ENCODE measurements at regions not wholly inside any gene's neighbourhood (a gene's known extent, or its start where the extent isn't known, plus 50 kb on each side); places are given as distances from the start of the nearest gene placed in this dataset.

DNA sequence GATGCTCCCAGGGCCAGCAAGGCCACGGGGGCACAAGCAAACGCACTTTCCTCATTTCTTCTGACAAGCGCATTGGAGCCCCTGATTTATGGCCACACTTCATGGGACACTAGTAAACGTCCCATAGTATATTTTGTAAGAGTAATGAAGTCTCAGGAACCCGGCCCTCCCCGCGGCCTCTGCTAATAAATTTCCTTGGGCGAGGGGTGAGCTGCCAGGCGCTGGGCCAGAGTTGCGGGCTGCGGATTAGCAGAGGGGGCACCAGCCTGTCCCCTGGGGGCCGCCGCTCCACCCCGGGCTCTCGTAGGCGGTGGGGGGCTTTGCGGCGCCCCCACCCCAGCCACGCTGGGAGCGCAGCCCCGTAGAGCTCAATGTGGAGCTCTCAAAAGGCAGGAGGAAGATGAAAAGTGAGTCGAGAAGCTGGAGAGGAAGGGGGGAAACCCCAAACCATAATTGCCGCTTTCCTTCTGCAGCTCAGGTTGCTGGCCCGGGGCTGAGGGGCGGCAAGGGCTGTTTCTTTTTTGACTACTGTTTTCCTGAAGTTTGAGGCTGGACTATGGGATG, 173.6 kb downstream of the CDC5L start:
- H3K27me3 Mint-ChIP-seq = peaks cover 11% of the 10 kb centered on the region
- no peak overlapping the region for H3K27ac Mint-ChIP-seq
- H3K36me3 Mint-ChIP-seq = no peaks in the 10 kb centered on the region
- H3K4me3 Mint-ChIP-seq = peak overlapping the region; percentile 64
- H3K4me1 Mint-ChIP-seq (ENCODE audit: low read depth) = peaks cover 8% of the 10 kb centered on the region
- H3K9me3 Mint-ChIP-seq (ENCODE audit: low read depth) = no peaks in the 10 kb centered on the region

DNA sequence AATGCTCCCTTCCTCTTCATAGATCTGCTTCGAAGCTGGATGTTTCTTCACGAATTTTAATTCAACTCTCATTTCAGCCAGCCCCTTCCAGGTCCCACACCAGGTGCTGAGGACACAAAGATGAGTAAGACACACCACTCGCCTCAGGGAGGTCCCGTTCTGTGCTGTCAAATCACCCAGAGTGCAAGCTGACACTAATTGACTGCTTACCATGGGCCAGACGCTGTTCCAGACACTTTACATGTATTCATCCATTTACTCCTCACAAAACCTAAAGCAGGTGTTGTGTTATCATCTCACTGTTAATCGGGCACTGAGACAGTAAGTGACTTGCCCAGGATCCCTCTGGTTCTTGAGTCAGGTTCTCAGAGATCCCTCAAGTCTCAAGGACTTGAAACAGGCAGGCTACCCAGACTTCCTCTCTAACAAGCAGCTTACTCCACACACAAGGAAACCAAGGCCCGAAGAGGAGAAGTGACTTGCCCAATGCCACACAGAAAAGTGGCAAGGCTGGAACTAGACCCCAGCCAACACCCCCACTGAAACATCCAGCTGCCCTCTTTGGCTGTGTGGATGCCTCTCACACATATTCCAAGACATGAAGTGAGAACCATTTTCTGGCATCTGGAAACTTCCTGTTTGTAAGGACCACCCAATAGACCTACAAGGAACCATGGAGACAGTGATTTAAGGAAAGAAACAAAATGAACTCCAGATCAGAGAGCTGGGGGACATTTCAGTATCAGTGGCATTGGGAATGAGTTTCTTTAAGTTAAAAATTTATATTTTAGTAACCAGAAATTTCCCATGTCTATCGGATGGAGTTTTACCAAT, 174.5 kb downstream of the CDC5L start:
- peaks cover 8% of the 10 kb centered on the region for H3K4me1 Mint-ChIP-seq (ENCODE audit: low read depth)
- no peak overlapping the region for H3K27ac Mint-ChIP-seq
- H3K9me3 Mint-ChIP-seq (ENCODE audit: low read depth) = no peaks in the 10 kb centered on the region
- peak overlapping the region; percentile 76 for H3K4me3 Mint-ChIP-seq
- H3K27me3 Mint-ChIP-seq = peaks cover 11% of the 10 kb centered on the region
- H3K36me3 Mint-ChIP-seq = no peaks in the 10 kb centered on the region

DNA sequence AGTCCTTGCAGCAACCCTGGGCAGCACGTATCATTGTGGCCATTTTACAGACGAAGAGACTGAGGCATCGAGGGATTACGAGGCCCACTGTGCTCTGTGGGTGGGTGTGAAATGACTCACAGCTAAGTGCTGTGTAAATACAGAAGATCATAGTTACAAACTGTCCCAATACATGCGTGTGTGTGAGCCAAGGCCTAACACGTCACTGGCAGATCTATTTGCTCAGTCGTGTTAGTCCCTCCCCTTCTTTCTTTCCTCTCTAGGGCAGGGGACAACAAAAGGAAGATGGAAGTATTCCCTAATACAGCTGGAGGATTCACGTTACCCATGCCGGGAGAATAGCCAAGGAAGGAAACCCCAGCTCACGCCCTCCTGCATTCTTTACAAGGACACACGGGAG, 175.9 kb downstream of the CDC5L start:
- Mint-ChIP-seq H3K27me3 (peaks cover 9% of the 10 kb centered on the region), H3K4me3 (no peak overlapping the region), H3K9me3 (ENCODE audit: low read depth) (no peaks in the 10 kb centered on the region), H3K4me1 (ENCODE audit: low read depth) (peaks cover 8% of the 10 kb centered on the region), H3K36me3 (no peaks in the 10 kb centered on the region), H3K27ac (no peak overlapping the region)

DNA sequence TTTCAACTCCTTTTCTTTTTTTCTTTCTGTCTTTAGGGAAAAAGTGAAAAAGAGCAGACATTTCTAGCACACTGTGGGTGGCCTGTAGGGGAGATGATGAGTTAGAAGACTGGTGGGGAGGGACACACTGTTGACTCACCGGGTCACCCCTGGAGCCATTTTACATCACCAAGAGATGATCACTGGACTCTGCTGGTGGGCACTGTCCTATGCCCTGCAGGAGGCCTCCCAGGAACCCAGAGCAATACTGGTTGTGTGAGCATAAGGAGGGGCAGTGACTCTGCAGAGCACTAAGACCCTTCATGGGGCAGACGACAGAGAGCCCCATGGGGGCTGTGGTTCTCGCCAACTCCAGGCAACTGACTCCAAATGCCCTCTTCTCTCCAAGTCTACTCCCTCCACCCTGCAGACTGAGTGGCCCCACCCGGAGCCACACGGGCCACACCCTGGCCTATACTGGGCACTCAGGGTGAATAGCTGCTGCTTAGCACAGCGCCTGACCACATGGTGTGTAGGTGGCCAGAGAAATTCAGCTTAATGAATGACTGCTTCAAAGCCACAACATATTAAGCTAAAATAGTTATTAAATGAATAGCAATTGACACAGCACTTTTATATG, 177.5 kb downstream of the CDC5L start:
- Mint-ChIP-seq H3K9me3 (ENCODE audit: low read depth) (no peaks in the 10 kb centered on the region), H3K4me3 (no peak overlapping the region), H3K4me1 (ENCODE audit: low read depth) (peaks cover 8% of the 10 kb centered on the region), H3K27me3 (peaks cover 4% of the 10 kb centered on the region), H3K36me3 (no peaks in the 10 kb centered on the region), H3K27ac (no peak overlapping the region)

DNA sequence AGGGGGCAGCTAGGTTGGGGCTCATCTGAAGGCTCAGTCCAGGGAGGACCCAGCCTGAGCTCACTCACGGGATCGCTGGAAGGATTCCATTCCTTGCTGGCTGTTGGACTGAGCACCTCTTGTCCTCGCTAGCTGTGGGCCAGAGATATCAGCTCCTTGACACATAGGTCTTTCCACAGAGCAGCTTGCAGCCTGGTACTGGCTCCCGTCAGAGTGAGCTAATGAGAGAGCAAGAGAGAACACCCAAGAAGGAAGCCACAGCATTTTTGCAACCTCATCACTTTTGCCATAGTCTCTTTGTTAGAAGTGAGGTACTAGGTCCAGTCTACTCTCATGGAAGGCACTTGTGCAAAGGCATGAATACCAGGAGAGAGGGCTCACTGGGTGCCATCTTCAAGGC, 179.9 kb downstream of the CDC5L start:
- Mint-ChIP-seq H3K36me3 (no peaks in the 10 kb centered on the region), H3K4me1 (ENCODE audit: low read depth) (no peaks in the 10 kb centered on the region), H3K27me3 (no peaks in the 10 kb centered on the region), H3K4me3 (no peak overlapping the region), H3K9me3 (ENCODE audit: low read depth) (no peaks in the 10 kb centered on the region), H3K27ac (no peak overlapping the region)

DNA sequence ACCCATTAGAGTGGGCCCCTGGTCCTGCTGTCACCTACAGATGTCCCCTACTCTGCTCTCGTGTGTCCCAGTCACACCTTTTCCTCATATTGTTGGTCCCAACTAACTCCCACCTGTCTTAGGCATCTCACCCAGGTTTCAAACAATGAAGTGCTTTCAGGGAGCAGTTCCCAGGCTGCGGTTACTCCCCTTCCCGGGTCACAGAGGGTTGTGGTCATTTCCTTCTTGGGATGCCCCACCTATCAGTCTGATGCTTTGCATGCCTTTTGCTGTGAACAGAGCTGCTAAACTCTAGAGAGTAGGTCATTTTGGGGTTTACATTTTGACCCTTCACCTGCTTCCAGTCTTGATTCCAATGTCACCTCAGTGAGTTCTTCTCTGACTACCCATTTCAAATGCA, 181.6 kb downstream of the CDC5L start:
- Mint-ChIP-seq H3K4me1 (ENCODE audit: low read depth) (no peaks in the 10 kb centered on the region), H3K9me3 (ENCODE audit: low read depth) (no peaks in the 10 kb centered on the region), H3K27me3 (no peaks in the 10 kb centered on the region), H3K36me3 (no peaks in the 10 kb centered on the region), H3K4me3 (no peak overlapping the region), H3K27ac (no peak overlapping the region)

DNA sequence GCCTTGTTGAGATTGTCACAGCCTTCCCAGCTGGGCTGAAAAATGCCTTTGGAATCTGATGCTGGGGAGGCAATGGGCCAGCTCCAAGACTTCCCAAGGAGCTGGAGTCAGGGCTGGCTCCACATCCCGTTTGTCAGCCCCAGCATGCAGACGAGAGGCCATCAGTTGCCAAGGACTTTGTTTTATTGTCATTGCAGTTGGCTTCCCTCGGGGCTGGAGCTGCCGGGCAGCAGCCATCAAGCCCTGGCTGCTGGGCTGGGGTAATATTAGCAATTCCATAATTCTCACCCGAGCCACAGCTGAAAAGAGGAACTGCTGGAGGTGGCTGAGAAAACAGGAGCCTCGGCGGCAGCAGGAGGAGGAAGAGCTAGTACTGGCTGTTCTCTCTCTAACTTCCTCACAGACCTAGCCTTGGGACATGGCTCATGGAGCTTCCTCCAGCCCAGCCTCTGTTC, 182.5 kb downstream of the CDC5L start:
- Mint-ChIP-seq H3K4me1 (ENCODE audit: low read depth) (no peaks in the 10 kb centered on the region), H3K9me3 (ENCODE audit: low read depth) (no peaks in the 10 kb centered on the region), H3K4me3 (no peak overlapping the region), H3K27me3 (no peaks in the 10 kb centered on the region), H3K36me3 (no peaks in the 10 kb centered on the region), H3K27ac (no peak overlapping the region)

DNA sequence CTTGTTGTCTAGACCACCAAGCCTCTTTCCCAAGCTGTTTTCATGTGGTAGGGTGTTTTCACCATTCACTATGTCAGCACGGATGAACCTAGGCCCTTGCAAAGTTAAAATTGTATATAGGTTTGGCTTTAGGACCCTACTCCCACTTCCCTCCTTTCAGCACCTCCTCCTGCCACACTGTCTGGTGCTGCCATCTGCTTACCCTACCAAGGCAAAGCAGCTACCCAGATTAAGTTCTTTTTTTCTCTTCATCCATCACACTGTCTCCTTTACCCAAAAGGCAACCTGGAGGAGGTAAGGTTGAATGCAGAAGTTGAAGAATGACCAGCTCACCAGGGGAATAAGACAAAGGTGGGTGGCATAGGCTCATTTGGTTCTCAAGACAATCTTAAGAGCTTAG, 184.0 kb downstream of the CDC5L start:
- Mint-ChIP-seq H3K9me3 (ENCODE audit: low read depth) (no peaks in the 10 kb centered on the region), H3K27ac (no peak overlapping the region), H3K36me3 (no peaks in the 10 kb centered on the region), H3K27me3 (no peaks in the 10 kb centered on the region), H3K4me3 (no peak overlapping the region), H3K4me1 (ENCODE audit: low read depth) (no peaks in the 10 kb centered on the region)

DNA sequence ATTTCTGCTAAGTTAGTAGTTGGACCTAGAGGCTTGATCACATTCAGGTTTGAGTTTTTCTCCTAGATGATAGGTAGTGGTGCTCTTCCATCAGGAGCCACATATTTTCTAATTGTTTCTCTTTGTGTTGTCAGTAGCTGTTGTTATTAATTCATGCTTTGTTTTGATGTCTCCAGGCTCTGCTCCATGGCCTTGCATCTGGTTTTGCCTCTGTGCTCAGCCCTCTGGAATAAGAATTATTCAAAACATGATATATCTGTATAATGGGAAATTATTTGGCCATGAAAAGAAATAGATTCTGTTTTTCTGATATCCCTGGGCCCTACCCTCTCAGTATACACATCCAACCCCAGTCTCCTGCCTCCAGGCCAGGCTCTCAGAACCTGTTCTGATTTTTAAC, 184.8 kb downstream of the CDC5L start:
- Mint-ChIP-seq H3K27ac (no peak overlapping the region), H3K4me3 (no peak overlapping the region), H3K4me1 (ENCODE audit: low read depth) (no peaks in the 10 kb centered on the region), H3K9me3 (ENCODE audit: low read depth) (no peaks in the 10 kb centered on the region), H3K27me3 (no peaks in the 10 kb centered on the region), H3K36me3 (no peaks in the 10 kb centered on the region)

DNA sequence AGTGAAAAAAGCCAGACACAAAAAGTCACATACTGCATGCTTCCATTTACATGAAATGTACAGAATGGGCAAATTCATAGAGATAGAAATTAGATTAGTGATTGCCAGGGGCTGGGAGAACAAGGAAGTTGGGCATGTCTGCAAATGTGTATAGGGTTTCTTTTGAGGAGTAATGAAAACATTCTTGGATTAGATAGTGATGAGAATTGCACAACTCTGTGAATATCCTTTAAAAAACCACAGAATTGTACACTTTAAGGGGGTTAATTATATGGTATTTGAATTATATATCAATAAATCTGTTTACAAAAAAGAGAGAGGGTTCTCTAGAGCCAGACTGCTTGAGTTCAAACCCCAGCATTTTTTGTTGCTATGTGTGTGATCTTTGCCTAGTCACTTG, 188.1 kb downstream of the CDC5L start:
- H3K27ac Mint-ChIP-seq = no peak overlapping the region
- H3K4me1 Mint-ChIP-seq (ENCODE audit: low read depth) = no peaks in the 10 kb centered on the region
- H3K27me3 Mint-ChIP-seq = peaks cover 1% of the 10 kb centered on the region
- H3K9me3 Mint-ChIP-seq (ENCODE audit: low read depth) = no peaks in the 10 kb centered on the region
- H3K4me3 Mint-ChIP-seq = no peak overlapping the region
- H3K36me3 Mint-ChIP-seq = no peaks in the 10 kb centered on the region

DNA sequence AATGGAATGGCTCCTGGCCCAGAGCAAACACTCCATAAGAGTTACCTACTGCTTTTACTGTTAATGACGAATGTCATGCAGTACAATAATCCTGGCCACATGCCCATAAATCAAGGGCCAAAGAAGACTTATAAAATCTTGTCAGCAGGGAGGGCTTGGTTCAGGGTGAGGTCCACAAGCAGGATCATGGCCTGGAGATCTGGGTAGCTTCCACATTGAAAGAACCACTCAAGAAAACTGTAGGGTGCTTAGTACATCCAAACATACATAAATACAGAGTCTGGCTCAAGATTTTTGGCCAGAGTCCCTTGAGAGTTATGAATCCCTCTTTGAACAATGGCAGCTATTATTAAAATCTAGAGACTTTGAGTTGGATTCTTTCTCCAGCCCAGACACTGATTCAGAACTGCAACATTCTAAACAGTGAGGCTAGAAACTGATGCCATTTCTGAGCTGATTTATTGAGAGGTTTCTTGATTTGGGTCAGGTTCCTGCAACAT, 188.7 kb downstream of the CDC5L start:
- Mint-ChIP-seq H3K4me3 (no peak overlapping the region), H3K27ac (no peak overlapping the region), H3K36me3 (no peaks in the 10 kb centered on the region), H3K27me3 (peaks cover 1% of the 10 kb centered on the region), H3K9me3 (ENCODE audit: low read depth) (no peaks in the 10 kb centered on the region), H3K4me1 (ENCODE audit: low read depth) (no peaks in the 10 kb centered on the region)

DNA sequence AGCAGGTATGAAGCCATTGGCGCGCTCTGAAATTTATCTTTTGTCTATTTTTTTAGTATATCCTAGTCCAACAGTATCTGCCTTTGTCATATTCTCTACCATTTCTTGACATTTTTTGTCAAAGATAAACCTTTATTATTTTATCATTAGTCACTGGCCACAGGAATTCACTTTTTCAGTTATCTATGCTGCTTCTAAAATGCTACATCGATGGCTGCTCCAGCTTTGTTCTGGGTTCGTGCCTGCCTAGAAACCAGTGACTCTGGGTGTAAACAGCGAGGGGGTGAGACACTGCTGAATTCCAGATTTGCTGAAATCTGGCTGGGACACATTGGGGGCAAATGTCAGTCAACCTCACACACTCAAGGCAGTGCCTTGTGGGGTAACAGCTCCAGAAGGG, 193.4 kb downstream of the CDC5L start:
- no peaks in the 10 kb centered on the region for H3K4me1 Mint-ChIP-seq (ENCODE audit: low read depth)
- H3K4me3 Mint-ChIP-seq = no peak overlapping the region
- no peaks in the 10 kb centered on the region for H3K36me3 Mint-ChIP-seq
- peaks cover 1% of the 10 kb centered on the region for H3K27me3 Mint-ChIP-seq
- H3K9me3 Mint-ChIP-seq (ENCODE audit: low read depth) = peaks cover 7% of the 10 kb centered on the region
- no peak overlapping the region for H3K27ac Mint-ChIP-seq

DNA sequence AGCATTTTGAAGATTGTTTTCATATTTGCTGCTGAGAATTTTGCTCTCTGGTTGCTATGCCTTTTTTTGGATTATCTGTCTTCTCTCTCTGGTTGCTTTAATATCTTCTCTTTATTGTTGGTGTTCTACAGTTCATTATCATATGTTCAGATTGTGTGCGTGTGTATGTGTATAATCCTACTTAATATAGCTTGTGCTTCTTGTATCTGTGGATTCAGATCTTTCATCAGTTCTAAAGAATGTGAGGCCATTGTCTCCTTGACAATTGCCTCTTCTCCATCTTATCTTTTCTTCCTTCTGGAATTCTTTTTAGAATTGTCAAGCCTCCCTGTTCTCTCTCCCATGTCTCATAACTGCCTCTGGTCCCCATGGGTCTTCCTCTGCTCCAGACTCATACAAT, 195.4 kb downstream of the CDC5L start:
- H3K36me3 Mint-ChIP-seq = no peaks in the 10 kb centered on the region
- H3K4me1 Mint-ChIP-seq (ENCODE audit: low read depth) = no peaks in the 10 kb centered on the region
- peaks cover 2% of the 10 kb centered on the region for H3K27me3 Mint-ChIP-seq
- H3K4me3 Mint-ChIP-seq = no peak overlapping the region
- peaks cover 7% of the 10 kb centered on the region for H3K9me3 Mint-ChIP-seq (ENCODE audit: low read depth)
- H3K27ac Mint-ChIP-seq = no peak overlapping the region

DNA sequence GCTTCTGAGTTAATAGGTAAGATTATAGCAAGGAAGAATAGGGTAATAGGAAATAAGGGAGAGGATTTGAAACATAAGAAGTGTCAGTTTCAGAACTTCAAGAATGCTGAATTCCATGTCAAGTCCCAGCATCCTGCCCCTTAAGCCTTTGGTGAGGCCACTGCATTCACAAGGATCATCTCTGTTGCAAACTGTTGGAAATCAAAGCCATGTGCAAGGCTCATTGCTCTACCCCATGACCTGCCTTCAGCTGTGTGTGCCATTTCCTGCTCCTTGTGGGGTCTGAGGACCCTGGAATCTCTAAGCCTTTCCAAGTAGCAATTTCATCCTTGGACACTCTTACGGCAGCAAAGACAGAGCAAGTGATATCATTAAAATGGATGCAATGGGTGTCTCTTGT, 203.0 kb downstream of the CDC5L start:
- Mint-ChIP-seq H3K9me3 (ENCODE audit: low read depth) (no peaks in the 10 kb centered on the region), H3K36me3 (no peaks in the 10 kb centered on the region), H3K4me1 (ENCODE audit: low read depth) (peaks cover 1% of the 10 kb centered on the region), H3K27me3 (peaks cover 2% of the 10 kb centered on the region), H3K27ac (no peak overlapping the region), H3K4me3 (no peak overlapping the region)

DNA sequence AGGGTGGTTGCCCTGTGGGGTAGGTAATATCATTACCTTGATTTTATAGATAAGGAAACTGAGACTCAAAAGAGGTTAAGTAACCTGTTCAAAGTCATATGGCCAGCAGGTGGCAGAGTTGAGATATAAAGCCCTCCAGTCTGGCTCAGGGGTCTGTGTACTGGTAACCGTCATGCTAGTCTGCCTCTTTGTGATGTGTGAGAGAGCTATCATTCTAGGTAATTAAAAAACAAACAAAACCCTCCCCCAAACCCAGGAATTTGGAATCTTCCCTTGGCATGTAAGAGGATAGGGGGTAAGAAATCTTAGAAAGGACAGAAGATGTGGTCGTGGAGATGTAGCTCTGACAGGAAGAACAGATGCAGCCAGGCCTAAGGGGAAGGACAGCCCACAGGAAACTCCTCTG, 206.0 kb downstream of the CDC5L start:
- Mint-ChIP-seq H3K4me3 (no peak overlapping the region), H3K27me3 (no peaks in the 10 kb centered on the region), H3K36me3 (no peaks in the 10 kb centered on the region), H3K9me3 (ENCODE audit: low read depth) (no peaks in the 10 kb centered on the region), H3K4me1 (ENCODE audit: low read depth) (peaks cover 1% of the 10 kb centered on the region), H3K27ac (no peak overlapping the region)

Data from activated naive CD8-positive, alpha-beta T cell (primary cell).